HCT116 (cell line): ENCODE measurements at regions not wholly inside any gene's neighbourhood (a gene's known extent, or its start where the extent isn't known, plus 50 kb on each side); places are given as distances from the start of the nearest gene placed in this dataset.

ENCODE experiments used
- ATAC-seq: fragments of 200-7000 bp; cut with Tn5 transposase; 2 replicates; pipeline ENCODE4 v1.9.1; 2020; ENCODE audit warnings: mild to moderate bottlenecking, moderate library complexity
- BruUV-seq: library from RNA; stranded (reverse); fragments of 400-500 nt; replicated peaks from 2 replicates; lab custom pipeline; 2021; lab: Mats Ljungman, UMichigan
- CTCF ChIA-PET: fragments of 300-600 bp; sonication (Branson Sonifier 250); formaldehyde crosslinking; loops from one replicate; lab custom pipeline; 2021; ENCODE audit warnings: antibody characterized with exemption; lab: Charles Lee
- POLR2A ChIA-PET: fragments of 300-600, 350-600 bp; sonication (Branson Sonifier 250); formaldehyde crosslinking; loops from one replicate; lab custom pipeline; 2021; ENCODE audit warnings: antibody characterized with exemption; lab: Charles Lee
- RAD21 ChIA-PET, 2 experiments: fragments of 300-600 bp; sonication (Branson Sonifier 250); formaldehyde crosslinking; loops; one replicate each; lab custom pipeline; 2023; ENCODE audit warnings: low total read pairs in 2 of 2; ENCODE audit not compliant: uncharacterized antibody in 2 of 2, unreplicated experiment in 2 of 2, low non-redundant PET in 1 of 2; lab: Charles Lee
- DNase-seq: peaks from one replicate; pipeline ENCODE4 v3.0.0-alpha.2; 2010; ENCODE audit warnings: low read depth, low spot score
- H2AFZ ChIP-seq: fragments of 200-600 bp; shearing (Covaris generic), sonication (generic); 2 replicates; pipeline ENCODE4 v1.6.1; 2017; ENCODE audit warnings: low read depth, mixed run types, mixed read lengths, antibody characterized with exemption, low read length; ENCODE audit not compliant: poor library complexity, severe bottlenecking
- H3K27ac ChIP-seq: 2 replicates; pipeline ENCODE4 v1.5.1; 2012; ENCODE audit warnings: low read depth, low read length
- H3K27me3 ChIP-seq: fragments of 200-600 bp; sonication (generic); 2 replicates; pipeline ENCODE4 v1.6.1; 2016; ENCODE audit warnings: mixed run types, low read length, mixed read lengths; ENCODE audit not compliant: insufficient read depth
- H3K36me3 ChIP-seq, 2 experiments: fragments of 200-500 bp in 1 of 2; fragments of 200-600 bp in 1 of 2; sonication (Bioruptor generic) in 1 of 2; sonication (generic) in 1 of 2; 2 replicates each; pipeline versions ENCODE4 v1.5.1 to v1.6.1; 2014 to 2016; ENCODE audit warnings: low read length in 2 of 2, inconsistent platforms in 1 of 2, mixed read lengths in 1 of 2, mixed run types in 1 of 2; ENCODE audit not compliant: insufficient read depth in 2 of 2, control insufficient read depth in 1 of 2
- H3K4me1 ChIP-seq, 2 experiments: fragments of 200-600 bp in 1 of 2; sonication (generic) in 1 of 2; 2 replicates each; pipeline versions ENCODE4 v1.5.1 to v1.6.1; 2012 to 2017; ENCODE audit warnings: low read length in 2 of 2, inconsistent platforms in 1 of 2, mild to moderate bottlenecking in 1 of 2, mixed read lengths in 1 of 2, mixed run types in 1 of 2, moderate library complexity in 1 of 2; ENCODE audit not compliant: insufficient read depth in 2 of 2, control insufficient read depth in 1 of 2
- H3K4me2 ChIP-seq: fragments of 200-600 bp; sonication (generic); 2 replicates; pipeline ENCODE4 v1.6.1; 2017; ENCODE audit warnings: mixed run types, low read length, mixed read lengths
- H3K4me3 ChIP-seq, 2 experiments: fragments of 200-600 bp in 1 of 2; sonication (generic) in 1 of 2; replicated peaks in 1 of 2; 2 replicates each; pipeline ENCODE4 v1.5.1; 2011 to 2016; ENCODE audit warnings: low read length in 2 of 2, control low read depth in 1 of 2, low read depth in 1 of 2, mild to moderate bottlenecking in 1 of 2, mixed read lengths in 1 of 2, mixed run types in 1 of 2
- H3K79me2 ChIP-seq: fragments of 200-600 bp; sonication (generic); 2 replicates; pipeline ENCODE4 v1.6.1; 2017; ENCODE audit warnings: mild to moderate bottlenecking, mixed run types, low read length, moderate library complexity, mixed read lengths; ENCODE audit not compliant: insufficient read depth
- H3K9ac ChIP-seq: fragments of 200-600 bp; sonication (generic); 2 replicates; pipeline ENCODE4 v1.6.1; 2016; ENCODE audit warnings: low read length, mixed read lengths
- H3K9me2 ChIP-seq: fragments of 200-600 bp; sonication (generic), shearing (Covaris generic); 2 replicates; pipeline ENCODE4 v1.6.1; 2017; ENCODE audit warnings: mixed run types, mild to moderate bottlenecking, moderate library complexity; ENCODE audit not compliant: insufficient read depth
- H3K9me3 ChIP-seq, 2 experiments: fragments of 200-500 bp in 1 of 2; fragments of 200-600 bp in 1 of 2; sonication (Bioruptor generic) in 1 of 2; sonication (generic) in 1 of 2; 2 replicates each; pipeline ENCODE4 v1.6.1; 2014 to 2017; ENCODE audit warnings: low read length in 2 of 2, mixed read lengths in 2 of 2, inconsistent platforms in 1 of 2, low read depth in 1 of 2, mild to moderate bottlenecking in 1 of 2, mixed run types in 1 of 2, moderate library complexity in 1 of 2; ENCODE audit not compliant: control insufficient read depth in 1 of 2, insufficient read depth in 1 of 2
- H4K20me1 ChIP-seq: fragments of 200-600 bp; sonication (generic), shearing (Covaris generic); 2 replicates; pipeline ENCODE4 v1.6.1; 2017; ENCODE audit warnings: mixed run types, mild to moderate bottlenecking, moderate library complexity; ENCODE audit not compliant: insufficient read depth
- CEBPB ChIP-seq: IDR thresholded peaks from 2 replicates; pipeline ENCODE4 v1.6.1; 2012; ENCODE audit warnings: low read depth
- FOSL1 ChIP-seq: IDR thresholded peaks from 2 replicates; pipeline ENCODE4 v1.6.1; 2012; ENCODE audit warnings: low read depth
- SRF ChIP-seq: IDR thresholded peaks from 2 replicates; pipeline ENCODE4 v1.6.1; 2012; ENCODE audit warnings: low read depth
- TCF7L2 ChIP-seq: IDR thresholded peaks from 2 replicates; pipeline ENCODE4 v1.7.0; 2011; ENCODE audit warnings: borderline replicate concordance, inconsistent platforms; ENCODE audit not compliant: insufficient read depth, insufficient read length; ENCODE audit errors: extremely low read depth
- ZNF274 ChIP-seq: fragments of 200-500 bp; sonication (Bioruptor generic); IDR thresholded peaks from 2 replicates; pipeline ENCODE4 v1.6.1; 2014; ENCODE audit warnings: mild to moderate bottlenecking, low read depth, low read length, inconsistent platforms
- intact Hi-C: fragments of 100-400 bp; cut with micrococcal nuclease; formaldehyde crosslinking; loops from 2 replicates; pipeline ENCODE4 v1.10.0; 2022
- TF ChIP-seq, protein P1 (sequence below): IDR thresholded peaks from 2 replicates; pipeline ENCODE4 v1.6.1; 2012; ENCODE audit warnings: low read depth
- TF ChIP-seq, protein P2 (sequence below), 3 experiments: fragments of 200-600 bp in 1 of 3; sonication (generic) in 1 of 3; IDR thresholded peaks in 2 of 3; conservative IDR thresholded peaks in 1 of 3; 2 replicates each; pipeline ENCODE4 v1.5.1; 2012 to 2017; ENCODE audit warnings: low read depth in 2 of 3, low read length in 2 of 3, antibody characterized with exemption in 1 of 3, borderline replicate concordance in 1 of 3, control low read depth in 1 of 3, mild to moderate bottlenecking in 1 of 3, mixed read lengths in 1 of 3, mixed run types in 1 of 3, moderate library complexity in 1 of 3; ENCODE audit not compliant: insufficient read depth in 1 of 3
- TF ChIP-seq, protein P3 (sequence below): IDR thresholded peaks from 2 replicates; pipeline ENCODE4 v1.6.1; 2011; ENCODE audit warnings: mild to moderate bottlenecking, low read length, moderate library complexity; ENCODE audit not compliant: insufficient replicate concordance; ENCODE audit errors: extremely low read depth

DNA sequence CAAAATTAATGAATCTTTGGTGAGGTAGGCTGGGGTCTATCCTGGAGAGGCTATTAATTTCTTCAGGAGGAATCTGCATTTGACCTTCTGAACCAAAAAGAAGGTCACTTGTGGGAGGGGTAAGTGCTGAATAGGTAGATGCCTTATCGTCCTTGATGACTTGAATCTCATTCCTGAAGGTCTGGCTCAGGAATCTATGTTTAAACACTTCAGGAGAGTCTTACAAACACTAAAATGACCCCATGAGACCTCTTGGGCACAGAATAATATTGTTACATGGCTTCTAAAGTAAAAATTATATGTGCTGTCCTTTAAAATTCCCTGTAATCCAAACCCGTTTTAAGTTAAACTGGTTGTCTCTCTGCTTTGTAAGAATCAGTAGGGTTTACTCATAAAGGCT is 55.0 kb upstream of the FGGY start (continued):
- TF ChIP-seq, protein P1, sequence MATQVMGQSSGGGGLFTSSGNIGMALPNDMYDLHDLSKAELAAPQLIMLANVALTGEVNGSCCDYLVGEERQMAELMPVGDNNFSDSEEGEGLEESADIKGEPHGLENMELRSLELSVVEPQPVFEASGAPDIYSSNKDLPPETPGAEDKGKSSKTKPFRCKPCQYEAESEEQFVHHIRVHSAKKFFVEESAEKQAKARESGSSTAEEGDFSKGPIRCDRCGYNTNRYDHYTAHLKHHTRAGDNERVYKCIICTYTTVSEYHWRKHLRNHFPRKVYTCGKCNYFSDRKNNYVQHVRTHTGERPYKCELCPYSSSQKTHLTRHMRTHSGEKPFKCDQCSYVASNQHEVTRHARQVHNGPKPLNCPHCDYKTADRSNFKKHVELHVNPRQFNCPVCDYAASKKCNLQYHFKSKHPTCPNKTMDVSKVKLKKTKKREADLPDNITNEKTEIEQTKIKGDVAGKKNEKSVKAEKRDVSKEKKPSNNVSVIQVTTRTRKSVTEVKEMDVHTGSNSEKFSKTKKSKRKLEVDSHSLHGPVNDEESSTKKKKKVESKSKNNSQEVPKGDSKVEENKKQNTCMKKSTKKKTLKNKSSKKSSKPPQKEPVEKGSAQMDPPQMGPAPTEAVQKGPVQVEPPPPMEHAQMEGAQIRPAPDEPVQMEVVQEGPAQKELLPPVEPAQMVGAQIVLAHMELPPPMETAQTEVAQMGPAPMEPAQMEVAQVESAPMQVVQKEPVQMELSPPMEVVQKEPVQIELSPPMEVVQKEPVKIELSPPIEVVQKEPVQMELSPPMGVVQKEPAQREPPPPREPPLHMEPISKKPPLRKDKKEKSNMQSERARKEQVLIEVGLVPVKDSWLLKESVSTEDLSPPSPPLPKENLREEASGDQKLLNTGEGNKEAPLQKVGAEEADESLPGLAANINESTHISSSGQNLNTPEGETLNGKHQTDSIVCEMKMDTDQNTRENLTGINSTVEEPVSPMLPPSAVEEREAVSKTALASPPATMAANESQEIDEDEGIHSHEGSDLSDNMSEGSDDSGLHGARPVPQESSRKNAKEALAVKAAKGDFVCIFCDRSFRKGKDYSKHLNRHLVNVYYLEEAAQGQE = no peak
- TF ChIP-seq, protein P2, sequence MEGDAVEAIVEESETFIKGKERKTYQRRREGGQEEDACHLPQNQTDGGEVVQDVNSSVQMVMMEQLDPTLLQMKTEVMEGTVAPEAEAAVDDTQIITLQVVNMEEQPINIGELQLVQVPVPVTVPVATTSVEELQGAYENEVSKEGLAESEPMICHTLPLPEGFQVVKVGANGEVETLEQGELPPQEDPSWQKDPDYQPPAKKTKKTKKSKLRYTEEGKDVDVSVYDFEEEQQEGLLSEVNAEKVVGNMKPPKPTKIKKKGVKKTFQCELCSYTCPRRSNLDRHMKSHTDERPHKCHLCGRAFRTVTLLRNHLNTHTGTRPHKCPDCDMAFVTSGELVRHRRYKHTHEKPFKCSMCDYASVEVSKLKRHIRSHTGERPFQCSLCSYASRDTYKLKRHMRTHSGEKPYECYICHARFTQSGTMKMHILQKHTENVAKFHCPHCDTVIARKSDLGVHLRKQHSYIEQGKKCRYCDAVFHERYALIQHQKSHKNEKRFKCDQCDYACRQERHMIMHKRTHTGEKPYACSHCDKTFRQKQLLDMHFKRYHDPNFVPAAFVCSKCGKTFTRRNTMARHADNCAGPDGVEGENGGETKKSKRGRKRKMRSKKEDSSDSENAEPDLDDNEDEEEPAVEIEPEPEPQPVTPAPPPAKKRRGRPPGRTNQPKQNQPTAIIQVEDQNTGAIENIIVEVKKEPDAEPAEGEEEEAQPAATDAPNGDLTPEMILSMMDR (IDR thresholded peaks at IDR 0.05 in 2 of 3, conservative IDR thresholded peaks at IDR 0.05 in 1 of 3; ENCODE audit: borderline replicate concordance in 1 of 3, insufficient read depth in 1 of 3, low read depth in 2 of 3, low read length in 2 of 3) = no peak
- no peak for TF ChIP-seq SRF

DNA sequence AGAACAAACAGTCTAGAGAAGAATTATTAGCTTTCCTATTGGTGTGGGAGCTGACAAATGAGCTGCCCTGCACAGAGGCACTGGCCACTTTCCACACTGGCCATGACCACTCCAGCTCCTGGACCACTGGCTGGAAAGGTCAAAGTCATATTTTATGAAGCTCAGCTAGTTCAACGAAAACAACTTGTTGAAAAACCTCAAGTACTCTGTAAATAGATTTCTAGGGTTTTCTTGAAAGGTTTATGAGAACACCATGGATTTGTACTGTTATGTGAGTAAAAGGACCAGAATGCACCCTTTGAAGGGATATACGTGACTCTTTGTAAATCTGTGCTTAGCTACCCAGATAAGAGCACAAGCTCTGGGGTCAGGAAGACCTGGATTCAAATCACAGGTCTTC is 54.5 kb upstream of the FGGY start:
- BruUV-seq = no TSS peak
- POLR2A ChIA-PET = no interaction called here
- Histone ChIP-seq H3K9ac (no peak overlapping the region), H3K4me1 (no peaks in the 10 kb centered on the region), H3K36me3 (no peaks in the 10 kb centered on the region), H3K79me2 (no peaks in the 10 kb centered on the region), H3K4me2 (no peak overlapping the region), H3K9me3 (no peaks in the 10 kb centered on the region), H3K4me3 (no peak overlapping the region), H4K20me1 (no peaks in the 10 kb centered on the region), H2AFZ (no peak overlapping the region), H3K27ac (no peak overlapping the region), H3K27me3 (no peaks in the 10 kb centered on the region), H3K9me2 (no peaks in the 10 kb centered on the region)
- TF ChIP-seq CEBPB = no peak
- TF ChIP-seq TCF7L2 = no peak
- TF ChIP-seq ZNF274 = no peak
- TF ChIP-seq FOSL1 = no peak
- TF ChIP-seq, protein P3, sequence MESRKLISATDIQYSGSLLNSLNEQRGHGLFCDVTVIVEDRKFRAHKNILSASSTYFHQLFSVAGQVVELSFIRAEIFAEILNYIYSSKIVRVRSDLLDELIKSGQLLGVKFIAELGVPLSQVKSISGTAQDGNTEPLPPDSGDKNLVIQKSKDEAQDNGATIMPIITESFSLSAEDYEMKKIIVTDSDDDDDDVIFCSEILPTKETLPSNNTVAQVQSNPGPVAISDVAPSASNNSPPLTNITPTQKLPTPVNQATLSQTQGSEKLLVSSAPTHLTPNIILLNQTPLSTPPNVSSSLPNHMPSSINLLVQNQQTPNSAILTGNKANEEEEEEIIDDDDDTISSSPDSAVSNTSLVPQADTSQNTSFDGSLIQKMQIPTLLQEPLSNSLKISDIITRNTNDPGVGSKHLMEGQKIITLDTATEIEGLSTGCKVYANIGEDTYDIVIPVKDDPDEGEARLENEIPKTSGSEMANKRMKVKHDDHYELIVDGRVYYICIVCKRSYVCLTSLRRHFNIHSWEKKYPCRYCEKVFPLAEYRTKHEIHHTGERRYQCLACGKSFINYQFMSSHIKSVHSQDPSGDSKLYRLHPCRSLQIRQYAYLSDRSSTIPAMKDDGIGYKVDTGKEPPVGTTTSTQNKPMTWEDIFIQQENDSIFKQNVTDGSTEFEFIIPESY = no peak
- RAD21 ChIA-PET = no interaction called here
- intact Hi-C loops = no loop called here
- DNase-seq (no peak), ATAC-seq (no peak)
- CTCF ChIA-PET = no interaction called here
